ENCODE measurements at regions not wholly inside any gene's neighbourhood (a gene's known extent, or its start where the extent isn't known, plus 50 kb on each side); places are given as distances from the start of the nearest gene placed in this dataset.

- TF ChIP-seq ZFX (IDR thresholded peaks at IDR 0.05; ENCODE audit: borderline replicate concordance) (no peak), CTCF (IDR thresholded peaks at IDR 0.05) (no peak)
- no peak overlapping the region for H3K27ac ChIP-seq
These were observed 250.8 kb upstream of the LRFN5 start for GRCh38 chr14:41355866-41356265.

DNA sequence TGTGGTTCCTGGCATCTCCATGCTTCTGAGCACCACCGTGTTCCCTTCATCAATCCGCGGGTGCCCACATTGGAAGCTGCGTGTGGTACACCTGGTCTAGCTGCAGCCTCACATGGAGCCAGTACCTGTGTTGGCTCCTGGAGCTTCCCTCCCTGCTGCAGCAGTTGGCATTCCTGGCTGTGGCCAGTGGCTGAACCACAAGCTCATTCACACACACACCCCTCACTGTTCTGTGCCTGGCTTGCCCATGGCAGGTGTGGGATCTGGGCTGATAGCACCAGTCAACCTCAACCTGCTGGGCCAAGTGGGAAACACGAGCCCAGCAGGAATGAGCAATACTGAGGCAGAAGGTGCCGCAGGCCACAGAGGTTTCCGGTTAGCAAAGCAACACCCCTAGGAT, 256.2 kb upstream of the LRFN5 start:
- TF ChIP-seq ZFX (IDR thresholded peaks at IDR 0.05; ENCODE audit: borderline replicate concordance) (no peak), CTCF (IDR thresholded peaks at IDR 0.05) (no peak)
- H3K27ac ChIP-seq, result no peak overlapping the region

DNA sequence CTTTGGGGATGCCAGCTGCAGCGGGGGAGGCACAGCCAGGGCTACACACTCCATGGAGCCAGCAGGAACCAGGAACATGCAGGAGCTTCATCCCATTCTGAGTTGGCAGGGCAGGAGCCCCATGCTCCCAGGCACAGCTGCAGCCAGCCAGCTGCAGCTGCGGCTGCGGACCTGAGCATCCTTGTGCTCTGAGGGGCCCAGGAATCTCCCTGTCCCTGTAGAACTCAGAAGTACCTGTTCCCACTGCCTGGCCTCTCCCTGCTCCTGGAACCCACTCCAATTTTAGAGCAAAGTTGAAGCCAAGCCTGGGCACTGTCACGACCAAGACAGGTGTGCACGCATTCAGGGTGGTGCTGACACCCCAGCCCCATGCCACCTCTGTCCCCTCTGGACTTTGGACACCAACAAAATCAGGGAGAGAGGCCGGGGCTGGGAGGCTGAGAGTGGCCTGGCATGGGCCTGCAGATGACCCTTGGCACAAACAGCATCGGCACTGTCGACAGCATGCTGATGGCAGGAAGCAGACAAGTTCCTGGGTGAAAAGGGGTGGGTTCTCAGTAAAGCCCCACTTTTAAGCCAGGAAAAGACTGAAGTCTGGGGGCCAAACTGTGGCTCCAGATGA, 257.3 kb upstream of the LRFN5 start:
- TF ChIP-seq CTCF (IDR thresholded peaks at IDR 0.05), result no peak
- TF ChIP-seq ZFX (IDR thresholded peaks at IDR 0.05; ENCODE audit: borderline replicate concordance), result no peak
- H3K27ac ChIP-seq, result no peak overlapping the region

DNA sequence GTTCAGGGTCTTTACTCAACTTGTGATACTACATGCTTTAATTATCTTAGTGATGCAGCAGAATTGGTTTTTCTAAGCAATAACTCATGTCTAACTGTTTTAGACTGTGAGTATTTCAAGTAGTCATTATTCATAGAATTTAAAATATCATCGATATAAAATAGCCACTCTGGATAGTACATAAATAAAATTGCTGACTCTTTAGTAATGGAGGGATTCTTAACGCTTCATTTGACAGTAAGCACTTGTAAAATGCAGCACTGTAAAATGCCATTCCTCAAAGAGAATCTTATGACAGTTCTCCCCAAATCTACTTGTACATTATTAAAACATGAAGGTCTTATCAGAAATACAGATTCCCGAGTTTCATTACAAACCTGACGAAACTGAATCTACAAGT, 262.8 kb upstream of the LRFN5 start:
- no peak overlapping the region for H3K27ac ChIP-seq
- no peak for TF ChIP-seq CTCF (IDR thresholded peaks at IDR 0.05)
- no peak for TF ChIP-seq ZFX (IDR thresholded peaks at IDR 0.05; ENCODE audit: borderline replicate concordance)

GRCh38 chr14:41313196-41313595, 293.5 kb upstream of the LRFN5 start:
- no peak for TF ChIP-seq ZFX (IDR thresholded peaks at IDR 0.05; ENCODE audit: borderline replicate concordance)
- TF ChIP-seq CTCF (IDR thresholded peaks at IDR 0.05), result no peak

DNA sequence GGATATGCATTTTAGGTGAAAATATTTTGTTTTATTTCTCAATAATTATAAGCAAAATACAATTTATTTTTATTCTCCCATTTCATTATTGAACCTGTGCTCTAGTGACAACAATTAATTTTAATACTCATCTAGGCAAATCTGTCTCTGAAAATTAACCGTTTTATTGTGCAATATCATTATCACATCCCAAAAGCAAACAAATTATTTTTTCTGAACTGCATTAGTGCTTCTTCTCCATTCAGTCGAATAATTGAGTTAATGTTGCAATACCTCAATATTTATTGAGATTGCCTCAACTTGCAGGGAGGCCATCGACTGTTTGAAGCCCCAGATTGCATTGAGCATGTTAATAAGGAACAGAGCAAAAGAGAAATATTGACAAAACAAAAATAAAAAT, 303.2 kb upstream of the LRFN5 start:
- TF ChIP-seq CTCF (IDR thresholded peaks at IDR 0.05), result no peak
- no peak for TF ChIP-seq ZFX (IDR thresholded peaks at IDR 0.05; ENCODE audit: borderline replicate concordance)
- no peak overlapping the region for H3K27ac ChIP-seq

More at GRCh38 chr14:41313196-41313595, 293.5 kb upstream of the LRFN5 start:
- no peak overlapping the region for H3K27ac ChIP-seq

DNA sequence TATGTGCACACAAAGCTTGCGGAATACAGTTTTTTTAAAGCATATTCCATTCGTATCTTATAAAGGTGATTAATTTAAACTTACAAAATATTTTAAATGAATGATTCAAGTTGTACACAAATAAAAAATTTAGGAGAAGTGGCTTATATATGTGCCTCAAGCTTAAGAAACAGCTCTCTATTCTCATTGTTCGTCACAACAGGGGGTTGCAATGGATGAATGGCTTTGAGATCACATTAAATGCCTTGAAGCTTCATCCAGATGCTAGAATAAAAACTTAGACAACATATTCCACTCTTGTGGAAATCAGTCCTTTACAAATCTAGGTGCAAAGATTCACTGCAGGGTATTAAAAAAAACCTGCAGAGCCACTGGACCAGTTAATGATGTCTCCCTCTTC, 303.9 kb upstream of the LRFN5 start:
- no peak for TF ChIP-seq CTCF (IDR thresholded peaks at IDR 0.05)
- TF ChIP-seq ZFX (IDR thresholded peaks at IDR 0.05; ENCODE audit: borderline replicate concordance), result no peak
- H3K27ac ChIP-seq, result no peak overlapping the region

All from 22Rv1 (cell line).